Transverse colon (tissue), 4 donors: ENCODE measurements at regions not wholly inside any gene's neighbourhood (a gene's known extent, or its start where the extent isn't known, plus 50 kb on each side); places are given as distances from the start of the nearest gene placed in this dataset.
A peak's percentile ranks its signal among the peaks of the same experiment; 100 is the strongest.

ENCODE experiments used
- DNase-seq: peaks from one replicate; pipeline ENCODE4 v3.0.0-alpha.2; 2019
- H3K27ac ChIP-seq, 4 donors: fragments of 200-600 bp; sonication (generic); 2 replicates each; pipeline ENCODE4 v1.5.1; 2016 to 2018; ENCODE audit warnings: inconsistent platforms in 4 of 4
- H3K27me3 ChIP-seq: fragments of 200-600 bp; sonication (generic); 2 replicates; pipeline ENCODE4 v1.5.1; 2017; ENCODE audit warnings: inconsistent platforms
- H3K36me3 ChIP-seq, 4 donors: fragments of 200-600 bp; sonication (generic); 2 replicates each; pipeline ENCODE4 v1.5.1; 2017 to 2019; ENCODE audit warnings: inconsistent platforms in 4 of 4
- H3K4me1 ChIP-seq, 4 donors: fragments of 200-600 bp; sonication (generic); 2 replicates each; pipeline ENCODE4 v1.5.1; 2017 to 2020; ENCODE audit warnings: inconsistent platforms in 4 of 4
- H3K4me3 ChIP-seq, 4 donors: fragments of 200-600 bp; sonication (generic); 1 replicate in 1 of 4; 2 replicates in 3 of 4; pipeline versions ENCODE4 v1.5.1 to v1.6.1; 2017 to 2019; ENCODE audit warnings: inconsistent platforms in 4 of 4
- H3K9me3 ChIP-seq, 2 donors: fragments of 200-600 bp; sonication (generic); 2 replicates each; pipeline ENCODE4 v1.5.1; 2017 to 2019; ENCODE audit warnings: inconsistent platforms in 2 of 2
- CTCF ChIP-seq, 5 experiments: fragments of 200-600 bp in 3 of 5; fragments of 450-650 bp in 2 of 5; sonication (generic) in 3 of 5; IDR thresholded peaks; 1 replicate in 2 of 5; 2 replicates in 3 of 5; pipeline ENCODE4 v1.5.1; 2016 to 2017; ENCODE audit warnings: antibody characterized with exemption in 5 of 5, inconsistent platforms in 3 of 5, mild to moderate bottlenecking in 2 of 5, moderate library complexity in 1 of 5
- EP300 ChIP-seq: sonication (generic); formaldehyde crosslinking; IDR thresholded peaks from one replicate; pipeline ENCODE4 v1.6.1; 2017; ENCODE audit warnings: antibody characterized with exemption, low read depth
- POLR2A ChIP-seq: fragments of 450-650 bp; IDR thresholded peaks from one replicate; pipeline ENCODE4 v1.6.1; 2016; ENCODE audit warnings: antibody characterized with exemption, mild to moderate bottlenecking, moderate library complexity
- POLR2AphosphoS5 ChIP-seq, 3 donors: sonication (generic); formaldehyde crosslinking; IDR thresholded peaks; one replicate each; pipeline ENCODE4 v1.6.1; 2016; ENCODE audit warnings: antibody characterized with exemption in 3 of 3
- WGBS, 2 donors: methylation state at CpG; one replicate each; pipeline ENCODE4 v1.1.5; 2018; ENCODE audit warnings: low coverage in 1 of 2; 5-methylcytosine and 5-hydroxymethylcytosine counted together
- in situ Hi-C, 4 donors: fragments of 200-750 bp; cut with MboI; loops; one replicate each; pipeline versions ENCODE4 v1.15.0 to v1.15.1; 2017; ENCODE audit warnings: low sequenced_read_pairs in 3 of 4, low pct_ligation_motif_present in 1 of 4, low pct_unique_long_range_greater_than_20kb in 1 of 4
- intact Hi-C: fragments of 100-400 bp; cut with DNase I; formaldehyde crosslinking; loops from one replicate; pipeline ENCODE4 v1.15.1; 2023; ENCODE audit warnings: low total_unique reads

- DNase-seq, result no peak
- Histone ChIP-seq H3K27ac (no peak overlapping the region), H3K4me1 (peaks cover 0 to 7% (median 0%) of the 10 kb centered on the region in 4 donors), H3K36me3 (no peaks in the 10 kb centered on the region), H3K4me3 (no peak overlapping the region), H3K9me3 (no peaks in the 10 kb centered on the region), H3K27me3 (no peaks in the 10 kb centered on the region)
- in situ Hi-C loops, result no loop called here
- WGBS, 2 donors, result 83 to 93% methylated on average over 1 of the region's 1 CpG
- TF ChIP-seq POLR2AphosphoS5 (IDR thresholded peaks at IDR 0.05) (no peak), POLR2A (no peak), CTCF (IDR thresholded peaks at IDR 0.05) (no peak), EP300 (no peak)
- intact Hi-C loops, result no loop called here
Observed at GRCh38 chr3:40718209-40718608, 193.4 kb downstream of the ZNF621 start.

GRCh38 chr3:40718681-40719080 lies 193.9 kb downstream of the ZNF621 start:
- no peak overlapping the region for H3K27ac ChIP-seq
- H3K4me1 ChIP-seq, result peaks cover 0 to 7% (median 0%) of the 10 kb centered on the region in 4 donors
- no peak overlapping the region for H3K4me3 ChIP-seq
- H3K27me3 ChIP-seq, result no peaks in the 10 kb centered on the region
- H3K36me3 ChIP-seq, result no peaks in the 10 kb centered on the region
- in situ Hi-C loops (no loop called here), intact Hi-C loops (no loop called here)
- no peak for DNase-seq
- no peak for TF ChIP-seq POLR2A
- TF ChIP-seq CTCF (IDR thresholded peaks at IDR 0.05), result no peak
- no peak for TF ChIP-seq EP300
- TF ChIP-seq POLR2AphosphoS5 (IDR thresholded peaks at IDR 0.05), result no peak
- no peaks in the 10 kb centered on the region for H3K9me3 ChIP-seq
- WGBS, 2 donors, result 71% methylated on average over 1 of the region's 1 CpG; no CpG with 5 or more reads in 1 of the 2 donors

GRCh38 chr3:40719660-40720287 lies 195.0 kb downstream of the ZNF621 start:
- H3K4me1 ChIP-seq, result peaks cover 0 to 7% (median 0%) of the 10 kb centered on the region in 4 donors
- intact Hi-C loops, result no loop called here
- no peaks in the 10 kb centered on the region for H3K9me3 ChIP-seq
- H3K27ac ChIP-seq, result no peak overlapping the region
- no peaks in the 10 kb centered on the region for H3K36me3 ChIP-seq
- no peaks in the 10 kb centered on the region for H3K27me3 ChIP-seq
- WGBS, 2 donors, result 77 to 89% methylated on average over 2 to 11 of the region's 11 CpGs
- no peak for DNase-seq
- TF ChIP-seq POLR2A (no peak), CTCF (IDR thresholded peaks at IDR 0.05) (peak; percentile 24 to 34 (median 28)), POLR2AphosphoS5 (IDR thresholded peaks at IDR 0.05) (peak in 2 of 3 donors; percentile 77 to 83)
- no peak overlapping the region for H3K4me3 ChIP-seq
- in situ Hi-C loops, result no loop called here

GRCh38 chr3:40720341-40720740 lies 195.6 kb downstream of the ZNF621 start:
- Histone ChIP-seq H3K9me3 (no peaks in the 10 kb centered on the region), H3K27ac (no peak overlapping the region), H3K27me3 (no peaks in the 10 kb centered on the region), H3K36me3 (no peaks in the 10 kb centered on the region), H3K4me1 (peaks cover 0 to 7% (median 0%) of the 10 kb centered on the region in 4 donors), H3K4me3 (no peak overlapping the region)
- no peak for DNase-seq
- intact Hi-C loops (no loop called here), in situ Hi-C loops (no loop called here)
- no peak for TF ChIP-seq EP300
- no peak for TF ChIP-seq POLR2AphosphoS5 (IDR thresholded peaks at IDR 0.05)
- 59 to 75% methylated on average over 4 of the region's 4 CpGs for WGBS, 2 donors

- in situ Hi-C loops, result no loop called here
- TF ChIP-seq POLR2A (no peak), POLR2AphosphoS5 (IDR thresholded peaks at IDR 0.05) (no peak), CTCF (IDR thresholded peaks at IDR 0.05) (no peak), EP300 (no peak)
- intact Hi-C loops, result no loop called here
- Histone ChIP-seq H3K4me3 (no peak overlapping the region), H3K4me1 (peaks cover 0 to 7% (median 0%) of the 10 kb centered on the region in 4 donors), H3K27ac (no peak overlapping the region), H3K27me3 (no peaks in the 10 kb centered on the region), H3K9me3 (no peaks in the 10 kb centered on the region), H3K36me3 (no peaks in the 10 kb centered on the region)
- WGBS, 2 donors, result 85% methylated on average over 3 of the region's 3 CpGs; no CpG with 5 or more reads in 1 of the 2 donors
- no peak for DNase-seq
Observed at GRCh38 chr3:40720863-40721262, 196.1 kb downstream of the ZNF621 start.
